AG09319 (cell line): ENCODE measurements at regions not wholly inside any gene's neighbourhood (a gene's known extent, or its start where the extent isn't known, plus 50 kb on each side); places are given as distances from the start of the nearest gene placed in this dataset.

Source experiments
- DNase-seq: peaks from one replicate; pipeline ENCODE4 v3.0.0-alpha.2; 2010; ENCODE audit warnings: low read depth; ENCODE audit errors: extremely low read depth
- CTCF ChIP-seq: IDR thresholded peaks from 2 replicates; pipeline ENCODE4 v1.5.1; 2011; ENCODE audit warnings: low read depth, mild to moderate bottlenecking, inconsistent platforms, low read length, moderate library complexity

- no peak for DNase-seq
- TF ChIP-seq CTCF, result no peak
Measured at GRCh38 chr6:6895929-6896328, 211.8 kb upstream of the RREB1 start.

GRCh38 chr6:6897140-6897539 lies 210.6 kb upstream of the RREB1 start:
- no peak for DNase-seq
- no peak for TF ChIP-seq CTCF

GRCh38 chr6:6900569-6901204 lies 207.1 kb upstream of the RREB1 start:
- no peak for TF ChIP-seq CTCF
- no peak for DNase-seq

GRCh38 chr6:6901205-6901719 lies 206.5 kb upstream of the RREB1 start:
- no peak for DNase-seq
- no peak for TF ChIP-seq CTCF

DNA sequence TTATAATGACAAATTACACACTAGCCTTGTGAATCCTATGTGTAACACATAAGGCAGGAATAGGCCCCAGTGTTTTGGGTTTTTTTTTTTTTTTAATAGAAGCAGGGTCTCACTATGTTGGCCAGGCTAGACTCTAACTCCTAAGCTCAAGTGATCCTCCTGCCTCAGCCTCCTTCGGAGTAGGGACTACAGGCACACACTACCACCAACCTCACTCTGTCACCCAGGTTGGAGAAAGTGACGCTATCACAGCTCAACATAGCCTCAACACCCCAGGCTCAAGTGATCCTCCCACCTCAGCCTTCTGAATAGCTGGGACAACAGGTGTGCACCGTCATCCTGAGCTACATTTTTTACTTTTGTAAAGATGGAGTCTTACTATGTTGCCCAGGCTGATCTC lies 205.8 kb upstream of the RREB1 start:
- no peak for DNase-seq
- TF ChIP-seq CTCF, result no peak

DNA sequence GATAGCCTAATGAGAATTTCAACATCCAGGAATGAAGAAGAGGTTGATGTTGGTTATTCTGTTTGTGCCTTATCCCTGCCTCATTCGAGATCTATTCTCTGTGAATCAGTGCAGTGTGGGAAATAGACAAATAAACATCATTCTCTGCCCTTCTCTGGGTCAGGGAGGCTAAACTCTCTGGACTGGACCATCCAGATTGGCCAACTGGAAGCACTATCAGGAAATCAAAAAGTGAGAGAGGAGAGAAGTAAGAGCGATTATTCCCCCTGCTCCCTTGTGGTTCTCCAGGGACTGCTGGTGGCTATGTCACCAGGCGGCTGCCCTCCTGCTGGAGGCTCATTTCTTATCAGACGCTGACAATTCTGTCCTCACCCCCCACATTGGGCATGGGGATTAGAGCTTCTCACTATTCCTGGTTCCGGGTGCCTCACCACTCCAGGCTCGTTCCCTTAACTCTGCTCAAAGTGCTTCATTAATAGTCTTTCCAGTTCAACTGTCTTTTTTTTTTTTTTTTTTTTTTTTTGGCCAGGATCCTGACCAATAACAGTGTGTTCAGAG lies 201.7 kb upstream of the RREB1 start:
- TF ChIP-seq CTCF, result no peak
- no peak for DNase-seq

GRCh38 chr6:6906570-6907213 lies 201.1 kb upstream of the RREB1 start:
- no peak for TF ChIP-seq CTCF
- no peak for DNase-seq
